Adrenal gland (tissue), 5 donors: ENCODE measurements at regions not wholly inside any gene's neighbourhood (a gene's known extent, or its start where the extent isn't known, plus 50 kb on each side); places are given as distances from the start of the nearest gene placed in this dataset.

ENCODE experiments used
- POLR2A ChIP-seq, 2 donors: fragments of 450-650 bp; IDR thresholded peaks; one replicate each; pipeline ENCODE4 v1.6.1; 2017; ENCODE audit warnings: antibody characterized with exemption in 2 of 2, mild to moderate bottlenecking in 2 of 2, moderate library complexity in 1 of 2
- TF ChIP-seq, protein P1 (sequence below), 6 experiments: fragments of 450-650 bp in 4 of 6; fragments of 200-600 bp in 2 of 6; sonication (generic) in 1 of 6; IDR thresholded peaks; 1 replicate in 5 of 6; 2 replicates in 1 of 6; pipeline versions ENCODE4 v1.5.1 to v1.8.0; 2016 to 2021; ENCODE audit warnings: antibody characterized with exemption in 6 of 6, mild to moderate bottlenecking in 2 of 6, moderate library complexity in 1 of 6
- donor health status: DM: no; HTN: no; CAD: no.

GRCh38 chr14:25484906-25485305 lies 435.0 kb upstream of the STXBP6 start:
- TF ChIP-seq, protein P1, sequence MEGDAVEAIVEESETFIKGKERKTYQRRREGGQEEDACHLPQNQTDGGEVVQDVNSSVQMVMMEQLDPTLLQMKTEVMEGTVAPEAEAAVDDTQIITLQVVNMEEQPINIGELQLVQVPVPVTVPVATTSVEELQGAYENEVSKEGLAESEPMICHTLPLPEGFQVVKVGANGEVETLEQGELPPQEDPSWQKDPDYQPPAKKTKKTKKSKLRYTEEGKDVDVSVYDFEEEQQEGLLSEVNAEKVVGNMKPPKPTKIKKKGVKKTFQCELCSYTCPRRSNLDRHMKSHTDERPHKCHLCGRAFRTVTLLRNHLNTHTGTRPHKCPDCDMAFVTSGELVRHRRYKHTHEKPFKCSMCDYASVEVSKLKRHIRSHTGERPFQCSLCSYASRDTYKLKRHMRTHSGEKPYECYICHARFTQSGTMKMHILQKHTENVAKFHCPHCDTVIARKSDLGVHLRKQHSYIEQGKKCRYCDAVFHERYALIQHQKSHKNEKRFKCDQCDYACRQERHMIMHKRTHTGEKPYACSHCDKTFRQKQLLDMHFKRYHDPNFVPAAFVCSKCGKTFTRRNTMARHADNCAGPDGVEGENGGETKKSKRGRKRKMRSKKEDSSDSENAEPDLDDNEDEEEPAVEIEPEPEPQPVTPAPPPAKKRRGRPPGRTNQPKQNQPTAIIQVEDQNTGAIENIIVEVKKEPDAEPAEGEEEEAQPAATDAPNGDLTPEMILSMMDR (IDR thresholded peaks at IDR 0.05) = no peak
- no peak for TF ChIP-seq POLR2A (IDR thresholded peaks at IDR 0.05)
